Esophagus squamous epithelium (tissue), 4 donors: ENCODE measurements at regions not wholly inside any gene's neighbourhood (a gene's known extent, or its start where the extent isn't known, plus 50 kb on each side); places are given as distances from the start of the nearest gene placed in this dataset.

Source experiments
- POLR2A ChIP-seq, 4 donors: fragments of 450-650 bp; IDR thresholded peaks; one replicate each; pipeline ENCODE4 v1.6.1; 2017; ENCODE audit warnings: antibody characterized with exemption in 4 of 4, mild to moderate bottlenecking in 4 of 4, moderate library complexity in 3 of 4
- TF ChIP-seq, protein P1 (sequence below), 6 experiments: fragments of 450-650 bp in 4 of 6; fragments of 200-600 bp in 2 of 6; sonication (generic) in 2 of 6; IDR thresholded peaks; one replicate each; pipeline ENCODE4 v1.5.1; 2016 to 2019; ENCODE audit warnings: antibody characterized with exemption in 6 of 6, mild to moderate bottlenecking in 4 of 6, moderate library complexity in 4 of 6

GRCh38 chr10:6322805-6323204 is 120.1 kb downstream of the PFKFB3 start:
- TF ChIP-seq, protein P1, sequence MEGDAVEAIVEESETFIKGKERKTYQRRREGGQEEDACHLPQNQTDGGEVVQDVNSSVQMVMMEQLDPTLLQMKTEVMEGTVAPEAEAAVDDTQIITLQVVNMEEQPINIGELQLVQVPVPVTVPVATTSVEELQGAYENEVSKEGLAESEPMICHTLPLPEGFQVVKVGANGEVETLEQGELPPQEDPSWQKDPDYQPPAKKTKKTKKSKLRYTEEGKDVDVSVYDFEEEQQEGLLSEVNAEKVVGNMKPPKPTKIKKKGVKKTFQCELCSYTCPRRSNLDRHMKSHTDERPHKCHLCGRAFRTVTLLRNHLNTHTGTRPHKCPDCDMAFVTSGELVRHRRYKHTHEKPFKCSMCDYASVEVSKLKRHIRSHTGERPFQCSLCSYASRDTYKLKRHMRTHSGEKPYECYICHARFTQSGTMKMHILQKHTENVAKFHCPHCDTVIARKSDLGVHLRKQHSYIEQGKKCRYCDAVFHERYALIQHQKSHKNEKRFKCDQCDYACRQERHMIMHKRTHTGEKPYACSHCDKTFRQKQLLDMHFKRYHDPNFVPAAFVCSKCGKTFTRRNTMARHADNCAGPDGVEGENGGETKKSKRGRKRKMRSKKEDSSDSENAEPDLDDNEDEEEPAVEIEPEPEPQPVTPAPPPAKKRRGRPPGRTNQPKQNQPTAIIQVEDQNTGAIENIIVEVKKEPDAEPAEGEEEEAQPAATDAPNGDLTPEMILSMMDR (IDR thresholded peaks at IDR 0.05) = no peak
- no peak for TF ChIP-seq POLR2A (IDR thresholded peaks at IDR 0.05)
